ENCODE measurements at regions not wholly inside any gene's neighbourhood (a gene's known extent, or its start where the extent isn't known, plus 50 kb on each side); places are given as distances from the start of the nearest gene placed in this dataset.

DNA sequence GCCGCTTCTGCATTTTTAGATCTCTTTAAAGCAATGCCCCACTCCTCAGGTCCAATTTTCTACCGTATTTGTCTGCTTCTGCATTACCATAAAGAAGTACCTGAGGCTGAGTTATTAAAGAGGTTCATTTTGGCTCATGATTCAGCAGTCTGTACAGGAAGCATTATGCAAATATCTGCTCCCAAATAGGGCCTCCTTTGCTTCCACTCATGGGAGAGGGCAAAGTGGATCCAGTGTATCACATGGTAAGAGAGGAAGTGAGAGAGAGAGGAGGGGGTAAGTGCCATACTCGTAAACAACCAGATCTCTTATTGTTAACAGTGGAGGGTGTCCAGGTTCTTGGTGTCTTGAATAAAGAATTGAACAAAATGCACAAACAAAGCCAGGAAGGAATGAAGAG lies 316.1 kb upstream of the SEL1L start:
- no peak for DNase-seq

DNA sequence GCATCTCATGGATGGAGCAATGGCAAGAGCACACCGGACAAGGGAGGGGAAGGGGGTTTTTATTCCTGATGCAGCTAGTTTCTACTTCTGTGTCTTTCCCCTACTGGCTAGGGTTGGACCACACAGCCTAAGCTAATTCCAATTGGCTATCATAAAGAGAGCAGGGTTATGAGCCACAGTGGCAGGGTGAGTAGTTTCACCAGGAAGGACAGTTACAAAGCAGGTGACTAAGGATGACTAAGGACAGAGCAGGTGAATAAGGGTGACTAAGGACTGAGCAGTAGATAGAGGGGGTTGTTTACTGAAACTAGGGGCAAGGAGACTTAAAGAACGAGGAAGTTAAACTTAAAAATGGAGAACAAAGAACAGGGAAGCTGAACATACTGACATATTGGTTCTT lies 321.4 kb upstream of the SEL1L start:
- no peak for DNase-seq

DNA sequence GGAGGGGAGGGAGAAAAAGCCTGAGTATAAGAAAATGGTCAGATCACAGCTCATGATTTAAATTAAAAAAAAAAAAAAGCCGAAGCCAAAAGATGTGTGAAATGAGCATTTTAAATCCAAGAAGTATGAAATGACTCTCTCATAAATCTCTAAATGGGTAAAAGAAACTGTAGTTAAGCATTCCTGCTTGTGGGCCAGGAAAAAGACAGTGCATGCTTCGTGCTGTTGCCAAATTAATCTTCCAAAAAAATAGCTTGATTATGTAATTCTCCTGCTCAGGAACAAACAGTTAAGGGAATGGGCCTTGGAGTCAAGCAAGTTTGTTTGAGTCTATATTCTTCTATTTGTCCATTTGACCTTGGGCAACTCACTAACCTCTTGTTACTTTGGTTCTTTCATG lies 325.4 kb upstream of the SEL1L start:
- DNase-seq = no peak

DNA sequence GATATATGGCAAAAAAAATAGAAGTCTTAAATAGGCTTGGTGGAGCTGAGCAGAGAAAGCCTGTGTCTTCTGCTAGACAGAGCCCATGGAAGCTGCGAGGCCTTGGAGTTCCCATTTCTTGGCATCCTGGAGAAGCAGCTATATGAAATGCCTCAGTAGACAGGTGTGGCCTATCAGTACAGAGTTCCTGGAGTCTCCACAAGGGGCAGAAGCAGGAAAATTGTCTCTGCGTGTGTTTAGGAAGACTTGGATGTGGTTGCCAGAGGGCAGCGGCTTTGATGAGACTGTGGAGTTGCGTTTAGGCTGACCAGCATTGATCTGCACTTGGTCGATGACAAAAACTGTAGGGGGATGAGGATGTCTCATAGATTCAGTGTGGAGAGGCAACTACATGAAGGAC lies 334.5 kb upstream of the SEL1L start:
- DNase-seq = no peak

DNA sequence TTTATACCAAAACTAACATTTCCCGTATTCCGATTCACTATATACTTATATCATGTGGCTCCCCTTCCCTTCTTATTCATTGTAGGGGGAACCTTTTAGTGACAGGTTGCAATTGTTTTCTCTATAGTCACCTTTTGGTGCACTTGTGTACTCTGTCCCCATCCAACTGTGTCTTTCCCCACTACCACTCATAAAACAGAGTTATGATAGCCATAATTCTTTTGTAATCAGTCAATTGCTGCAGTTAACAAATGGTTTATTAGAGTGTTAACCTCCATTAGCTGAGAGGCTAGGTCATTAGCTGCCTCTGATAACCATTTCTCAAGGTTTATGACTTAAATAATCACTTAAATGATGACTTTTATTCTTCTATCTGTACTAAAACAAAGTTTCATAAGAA lies 338.1 kb upstream of the SEL1L start:
- no peak for DNase-seq

DNA sequence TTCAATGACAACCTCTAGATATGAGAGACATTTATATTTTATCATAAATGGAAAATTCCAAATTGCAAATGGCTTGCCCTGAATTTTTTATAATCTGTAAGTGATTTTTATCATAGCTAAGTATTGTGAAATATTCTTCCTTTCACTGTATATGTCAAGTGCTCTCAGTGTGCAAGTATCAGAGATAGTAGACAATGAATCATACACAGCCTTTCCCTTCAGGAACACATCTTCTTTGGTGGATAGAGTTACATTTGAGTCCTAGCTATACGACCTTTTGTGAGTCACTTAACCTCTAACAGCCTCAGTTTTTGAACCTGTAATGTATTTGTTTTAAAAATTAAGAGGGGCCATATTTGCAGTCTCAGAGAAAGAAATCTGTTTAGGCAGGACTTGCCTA lies 350.7 kb upstream of the SEL1L start:
- DNase-seq = no peak

DNA sequence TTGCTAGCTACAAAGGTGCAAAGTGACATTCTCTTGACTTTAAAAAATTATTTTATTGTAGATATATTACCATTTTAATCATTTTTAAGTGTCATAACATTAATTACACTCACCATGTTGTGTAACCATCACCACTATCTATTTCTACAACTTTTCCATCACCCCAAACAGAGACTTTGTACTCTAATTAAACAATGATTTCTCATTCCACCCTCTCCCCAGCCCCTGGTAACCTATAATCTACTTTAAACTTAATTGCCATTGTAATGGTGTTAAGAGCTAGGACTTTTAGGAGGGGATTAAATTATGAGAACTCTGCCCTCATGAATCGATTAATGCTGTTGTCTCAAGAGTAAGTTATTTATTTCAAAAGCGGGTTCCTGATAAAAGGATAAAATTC lies 352.9 kb upstream of the SEL1L start:
- no peak for DNase-seq

DNA sequence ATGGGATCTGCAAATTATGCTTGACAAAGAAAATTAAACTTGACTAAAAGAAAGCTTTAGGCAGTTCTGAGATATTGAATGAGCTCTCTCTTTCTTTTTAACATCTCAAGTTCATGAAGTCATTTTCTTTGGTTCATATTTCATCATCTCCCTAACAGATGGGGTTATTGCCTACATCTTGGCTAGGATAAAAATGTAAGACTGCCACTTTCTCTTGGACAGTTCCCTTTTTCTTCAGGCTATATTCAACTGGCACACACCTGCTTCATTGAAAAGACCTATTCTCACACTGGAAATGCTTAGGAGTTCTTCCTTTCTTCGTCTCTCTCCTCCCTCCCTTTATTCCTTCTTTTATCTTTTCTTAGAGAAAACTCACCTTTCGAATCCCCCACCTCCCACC lies 355.9 kb upstream of the SEL1L start:
- no peak for DNase-seq

DNA sequence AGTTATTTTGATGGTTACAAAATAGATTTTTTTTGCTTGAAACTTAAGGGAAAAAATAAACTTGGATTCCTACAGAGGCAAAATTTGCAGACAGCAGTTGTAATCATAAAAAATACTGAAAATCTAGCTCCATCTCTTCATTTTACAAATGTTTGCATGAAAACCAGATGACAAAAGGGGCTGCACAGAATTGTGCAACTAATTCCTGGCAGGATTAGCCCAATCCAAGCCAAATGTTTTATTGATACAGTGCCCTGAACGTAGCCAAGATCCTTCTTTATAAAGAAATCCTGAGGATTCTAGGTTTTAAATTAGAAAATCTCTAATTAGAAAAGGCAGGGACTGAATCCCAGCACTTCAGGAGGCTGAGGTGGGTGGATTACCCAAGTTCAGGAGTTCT lies 356.4 kb upstream of the SEL1L start:
- DNase-seq = no peak

DNA sequence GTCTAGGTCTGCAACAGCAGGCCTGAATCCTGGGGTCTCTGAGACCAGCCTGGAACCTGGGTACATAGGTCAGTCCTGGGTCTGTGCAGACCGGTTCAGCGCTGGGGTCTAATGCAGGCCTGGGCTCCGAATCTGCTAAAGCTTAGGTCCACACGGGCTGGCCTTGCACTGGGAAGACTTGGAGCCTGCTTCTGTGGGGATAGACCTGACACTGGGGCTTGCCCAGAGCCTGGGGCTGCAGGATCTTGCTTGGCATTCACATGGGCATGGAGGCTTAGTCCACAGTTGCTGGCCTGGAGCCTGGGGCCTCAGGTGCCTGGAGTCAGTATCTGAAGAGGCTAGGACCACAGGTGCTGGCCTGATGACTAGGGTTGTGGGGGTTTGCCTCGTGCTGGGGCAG lies 369.8 kb upstream of the SEL1L start:
- no peak for DNase-seq

DNA sequence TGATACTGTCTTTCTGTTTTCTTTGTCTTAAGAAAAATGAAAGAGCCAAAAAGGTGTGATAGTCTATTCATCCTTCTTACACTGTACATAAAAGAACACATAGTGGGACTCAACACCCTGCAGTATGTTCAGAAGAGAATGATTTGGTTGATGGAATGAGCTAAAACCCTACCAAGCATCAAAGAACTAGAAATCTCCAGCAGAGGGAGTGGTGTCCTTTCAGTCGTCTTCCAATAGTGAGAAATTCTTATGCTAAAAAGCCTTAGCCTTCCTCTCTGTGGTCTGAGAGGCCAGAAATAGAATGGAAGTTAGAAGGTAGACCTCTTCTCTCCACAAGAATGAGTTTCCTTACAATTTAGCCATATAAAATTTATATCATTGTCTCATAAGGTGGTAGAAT lies 393.4 kb upstream of the SEL1L start:
- DNase-seq = no peak

DNA sequence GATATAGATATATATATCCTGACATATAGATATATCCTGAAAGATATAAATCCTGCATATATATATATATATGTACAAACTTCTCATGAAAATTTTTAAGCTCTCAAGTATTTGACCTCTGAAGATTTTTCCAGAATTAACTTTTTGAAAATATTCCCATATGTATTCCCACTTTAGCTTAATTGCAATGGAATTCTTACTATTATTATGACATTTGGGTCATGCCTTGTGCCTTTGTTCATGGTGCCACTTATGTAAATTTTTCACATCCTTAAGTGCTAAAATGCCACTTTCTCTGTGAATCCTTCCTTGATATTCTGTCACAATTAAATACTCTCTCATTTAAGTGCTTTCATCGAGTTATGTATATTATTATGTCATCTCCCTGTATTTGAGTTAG lies 398.2 kb upstream of the SEL1L start:
- DNase-seq = no peak

DNA sequence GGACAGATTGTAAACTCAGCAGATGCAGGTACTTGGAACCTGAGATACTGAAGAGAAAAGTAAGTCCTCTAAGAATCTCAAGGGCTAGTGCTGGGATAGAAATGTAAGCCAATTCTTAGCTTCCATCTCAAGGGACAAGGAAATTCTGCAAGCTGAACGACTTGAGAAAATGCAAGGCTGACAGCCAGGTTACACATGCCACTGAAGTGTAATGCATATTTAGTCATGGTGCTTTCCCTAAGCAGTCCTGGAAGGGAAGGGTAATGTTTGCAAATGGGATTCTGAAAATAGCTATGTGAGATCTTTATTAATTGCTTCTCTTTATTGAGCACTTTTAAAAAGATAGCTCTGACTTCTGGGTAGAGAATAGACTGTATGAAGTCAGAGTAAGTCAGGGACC lies 402.7 kb upstream of the SEL1L start:
- DNase-seq = no peak

DNA sequence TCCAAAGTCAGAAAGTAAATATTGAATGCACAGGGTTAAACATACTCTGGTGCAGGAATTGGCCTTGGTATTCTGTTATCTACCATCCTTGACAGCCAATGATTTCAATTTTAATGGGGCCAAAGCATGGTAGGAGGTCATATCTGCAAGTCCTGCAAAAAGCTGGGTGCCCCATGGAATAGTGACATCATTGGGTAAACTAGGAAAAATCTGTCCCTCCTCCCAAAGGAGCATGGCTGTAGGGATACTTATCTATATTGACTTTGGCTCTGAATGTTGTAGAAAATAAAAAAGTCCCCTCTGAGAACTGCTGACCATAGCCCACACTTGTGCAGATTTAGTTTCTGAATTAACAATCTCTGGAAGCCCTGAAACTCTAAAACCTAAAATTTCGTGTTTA lies 403.2 kb upstream of the SEL1L start:
- DNase-seq = no peak

DNA sequence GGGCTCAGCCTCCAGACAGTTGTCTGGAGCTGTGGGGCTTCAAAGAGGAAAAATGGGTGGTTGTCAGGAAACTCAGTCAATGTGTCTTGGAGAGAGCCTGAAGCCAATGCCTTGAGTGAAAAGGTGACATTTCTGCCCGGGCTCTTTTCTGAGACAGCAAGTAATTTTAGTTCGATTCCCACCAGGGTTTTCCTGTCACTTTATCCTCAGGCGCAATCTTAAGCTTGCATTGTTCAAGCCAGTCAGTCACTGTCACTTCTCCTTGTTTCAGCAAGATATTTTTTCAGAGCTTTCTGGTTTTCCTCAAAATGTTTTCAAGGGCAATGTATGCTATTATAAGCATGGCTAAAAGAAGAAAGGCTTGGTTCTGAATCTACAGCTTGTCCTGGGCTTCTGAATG lies 404.7 kb upstream of the SEL1L start:
- no peak for DNase-seq

DNA sequence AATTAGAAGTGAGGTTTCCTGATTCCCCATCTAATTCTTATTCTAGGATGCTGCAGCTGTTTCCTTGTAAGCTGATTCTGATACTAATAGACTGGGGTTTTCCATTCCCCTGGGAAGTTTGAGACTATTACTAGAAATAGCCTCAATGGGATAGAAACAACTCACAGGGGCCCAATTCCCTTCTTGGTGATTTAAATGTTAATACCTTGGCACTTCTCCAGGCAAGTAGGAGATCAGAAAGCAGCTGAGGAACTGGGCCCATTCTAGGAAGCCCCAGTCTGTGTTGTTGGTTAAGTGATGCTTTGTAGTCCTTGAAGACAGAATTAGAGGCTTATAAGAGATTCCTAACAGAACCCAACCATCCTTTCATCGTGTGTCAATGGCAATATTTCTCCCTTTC lies 407.0 kb upstream of the SEL1L start:
- no peak for DNase-seq

DNA sequence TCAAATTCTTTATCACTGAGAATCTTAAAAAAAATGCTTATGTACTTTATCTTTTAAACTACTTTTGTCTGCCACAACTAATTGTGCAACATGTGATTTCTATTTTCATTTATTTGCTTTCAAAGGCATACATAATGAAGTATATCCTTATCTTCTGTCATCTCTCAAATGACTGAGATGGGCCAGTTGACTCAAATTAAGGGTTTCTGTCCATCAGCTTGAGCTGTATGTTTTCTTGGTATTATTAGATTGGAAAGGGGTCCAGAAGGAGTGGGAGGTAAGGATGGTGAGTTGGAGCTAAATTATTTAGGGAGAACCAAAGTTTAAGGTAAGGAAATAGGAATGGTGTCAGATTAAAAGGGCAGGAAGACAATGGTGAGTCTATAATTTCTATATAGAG lies 408.4 kb upstream of the SEL1L start:
- no peak for DNase-seq

DNA sequence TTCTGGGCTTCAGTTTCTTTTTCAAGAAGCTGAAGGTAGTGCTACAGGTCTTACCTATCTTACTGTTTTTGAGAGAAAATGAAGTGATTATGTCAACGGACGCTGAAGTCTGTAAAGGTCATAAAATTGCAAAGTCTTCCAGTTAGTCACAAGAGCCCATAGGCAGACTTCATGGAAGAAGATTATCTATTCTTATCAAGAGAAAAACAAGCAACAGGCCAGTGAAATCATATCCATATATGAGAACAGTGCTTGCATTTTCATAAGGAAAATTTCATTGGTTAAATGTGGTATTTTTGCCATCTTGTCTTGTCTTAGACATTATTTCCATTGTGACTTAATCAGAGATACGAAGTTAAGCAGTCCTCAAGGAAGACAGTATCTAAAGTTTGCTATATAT lies 412.7 kb upstream of the SEL1L start:
- no peak for DNase-seq

DNA sequence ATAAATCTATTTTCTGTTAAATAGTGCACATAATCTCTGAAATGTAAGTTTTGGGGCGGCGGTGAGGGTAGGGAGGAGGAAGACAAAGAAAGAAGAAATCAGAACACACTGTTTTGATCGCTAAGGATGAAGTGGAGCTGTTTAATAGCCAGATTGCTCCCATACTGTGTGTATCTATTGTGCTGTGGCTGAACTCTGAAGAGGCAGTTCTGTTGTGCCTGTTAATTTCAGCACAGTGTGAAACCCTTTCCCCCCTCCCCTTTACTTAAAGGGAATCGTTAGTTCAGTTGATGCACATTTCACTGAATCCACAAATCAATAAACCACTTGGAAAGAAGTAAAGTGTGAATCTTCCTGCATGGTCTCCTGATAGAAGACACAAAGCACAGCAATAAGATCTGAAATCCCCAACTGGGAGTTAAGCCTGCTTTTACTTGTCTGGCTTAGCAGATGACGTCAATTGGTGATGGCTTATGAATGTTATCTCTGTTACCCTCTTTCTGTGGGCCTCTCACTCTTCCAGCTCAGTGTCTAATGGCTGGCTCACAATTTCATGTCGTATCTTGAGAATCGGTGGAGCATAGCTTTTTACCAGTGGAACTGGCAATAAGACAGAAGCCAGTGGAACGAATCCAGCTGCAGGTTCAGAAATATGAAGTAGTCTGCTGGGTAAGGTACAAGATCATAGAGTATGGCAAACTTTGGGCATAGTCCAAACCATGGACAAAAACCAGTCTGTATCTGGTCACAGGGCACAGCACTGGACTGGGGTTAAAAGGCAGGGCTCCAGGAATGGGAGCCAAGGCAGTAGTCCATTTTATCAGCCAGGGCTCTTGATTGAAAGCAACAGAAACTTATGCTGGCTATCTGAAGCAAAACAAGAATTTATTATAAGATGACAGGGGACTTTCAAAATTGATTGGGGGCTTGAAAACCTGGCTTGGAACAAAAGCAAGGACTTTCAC lies 413.5 kb upstream of the SEL1L start:
- DNase-seq = no peak

DNA sequence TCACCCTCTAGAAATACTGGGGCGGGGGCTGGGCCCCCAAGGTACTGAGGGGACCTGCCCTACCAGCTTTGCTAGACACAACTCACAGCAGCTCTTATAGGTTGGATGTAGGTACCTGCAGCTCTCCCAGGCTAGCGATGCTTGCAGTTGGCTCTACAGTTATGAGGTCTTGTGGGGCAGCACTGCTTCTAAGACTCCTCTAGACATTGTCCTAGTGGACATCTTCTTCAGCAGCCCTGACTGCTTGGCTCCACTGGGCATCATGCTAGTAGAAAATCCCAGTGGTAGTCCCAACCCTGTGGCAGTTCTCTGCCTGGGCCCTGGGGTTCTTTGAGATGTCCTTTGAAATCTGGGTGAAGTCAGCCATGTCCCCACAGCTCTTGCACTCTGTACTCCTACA lies 419.3 kb upstream of the SEL1L start:
- no peak for DNase-seq

DNA sequence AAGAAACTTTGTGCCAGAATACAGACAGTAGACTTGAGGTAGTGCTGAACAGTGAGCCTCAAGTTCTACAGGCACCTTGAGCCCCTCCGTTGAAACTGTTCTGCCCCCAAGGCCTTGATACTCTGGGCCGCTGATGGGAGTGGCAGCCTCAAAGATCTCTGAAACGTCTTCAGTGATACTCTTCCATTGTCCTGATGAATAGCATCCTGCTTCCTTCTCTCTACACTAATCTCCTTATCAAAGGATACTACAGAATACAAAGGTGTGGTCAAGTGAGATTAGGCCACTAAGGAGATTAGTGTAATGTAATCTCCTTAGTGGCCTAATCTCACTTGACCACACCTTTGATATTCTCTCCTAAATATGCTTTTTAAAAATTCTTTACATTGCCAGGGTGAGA lies 419.8 kb upstream of the SEL1L start:
- no peak for DNase-seq

DNA sequence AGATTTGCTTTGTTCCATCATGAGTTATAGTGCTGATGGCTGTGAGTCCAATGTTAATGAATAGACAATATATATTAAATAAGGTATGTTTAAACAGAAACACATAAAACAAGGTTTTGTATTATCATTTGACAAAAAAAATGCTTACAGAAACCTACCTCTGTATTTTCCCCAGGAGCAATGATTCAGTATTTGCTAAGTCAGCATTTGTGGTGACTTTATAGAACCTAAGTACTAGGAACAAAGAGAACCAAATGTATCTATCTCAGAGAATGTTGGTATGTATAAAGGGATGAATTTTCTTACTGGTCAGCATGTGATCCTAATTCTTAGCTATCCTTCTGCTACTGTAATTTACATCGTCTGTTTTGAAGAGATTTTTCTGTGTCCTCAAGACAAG lies 421.5 kb upstream of the SEL1L start:
- DNase-seq = no peak

DNA sequence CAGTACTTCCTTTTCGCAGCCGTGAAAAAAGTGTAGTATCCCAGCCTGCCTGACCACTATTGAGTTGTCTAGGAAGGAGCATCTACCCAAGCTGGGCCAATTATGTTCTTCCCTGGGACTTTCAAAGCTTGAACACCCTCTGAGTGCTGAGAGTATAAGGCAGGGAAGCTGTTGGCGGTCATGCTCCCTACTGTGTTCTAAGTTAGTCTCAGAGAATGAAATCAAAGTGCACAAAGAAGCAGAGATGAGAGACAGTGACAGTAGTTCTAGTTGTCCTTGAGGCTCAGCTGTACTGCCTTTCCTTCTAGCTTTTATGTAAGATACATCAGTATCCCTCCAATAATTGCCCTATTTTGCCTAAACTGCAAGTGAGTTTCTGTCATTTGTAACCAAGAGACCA lies 427.1 kb upstream of the SEL1L start:
- no peak for DNase-seq

DNA sequence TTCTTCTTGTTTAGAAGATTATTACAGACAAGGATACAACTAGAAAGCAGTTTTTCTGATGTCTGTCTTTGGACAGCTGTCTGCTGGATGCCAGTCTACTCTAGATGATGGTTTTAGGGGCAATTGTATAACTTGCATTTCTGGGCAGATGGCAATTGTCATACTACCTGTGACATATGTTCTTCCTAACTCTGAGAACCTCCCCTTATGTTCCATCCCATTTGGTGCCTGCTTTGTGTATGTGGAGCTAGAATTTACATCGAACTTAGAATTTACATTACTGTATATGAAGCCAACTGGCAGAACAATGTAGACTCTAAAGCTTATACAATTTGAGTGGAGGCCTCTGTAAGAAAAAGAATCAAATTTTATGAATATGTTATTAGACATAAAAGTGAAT lies 430.2 kb upstream of the SEL1L start:
- DNase-seq = no peak

DNA sequence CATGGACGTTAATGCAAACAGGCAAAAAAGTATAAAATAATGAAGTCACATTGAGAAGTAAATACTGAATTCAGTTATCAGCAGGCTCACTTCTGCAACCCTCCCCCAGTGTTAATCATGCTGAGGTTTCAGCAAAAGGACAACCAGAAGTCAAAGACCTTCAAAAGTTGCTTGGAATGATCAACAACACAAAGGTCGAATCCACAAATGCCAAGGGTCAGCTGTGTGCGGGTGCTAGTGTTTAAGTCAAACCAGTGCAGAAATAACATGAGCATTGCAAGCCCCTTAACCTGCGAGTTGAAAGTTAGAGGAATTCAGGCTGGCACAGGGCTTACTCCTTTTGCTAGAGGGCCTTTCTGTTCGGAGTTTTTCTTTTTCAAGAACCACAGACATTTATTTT lies 436.7 kb upstream of the SEL1L start:
- DNase-seq = no peak
